Trophoblast cell (in vitro differentiated cells and primary cell): ENCODE measurements at regions not wholly inside any gene's neighbourhood (a gene's known extent, or its start where the extent isn't known, plus 50 kb on each side); places are given as distances from the start of the nearest gene placed in this dataset.

ENCODE experiments used
- DNase-seq, 2 donors: peaks; one replicate each; pipeline ENCODE4 v3.0.0-alpha.2; 2016
- H2AFZ ChIP-seq: 2 replicates; pipeline ENCODE4 v1.6.1; 2013; ENCODE audit warnings: low read length, moderate library complexity, mild to moderate bottlenecking; ENCODE audit not compliant: insufficient read depth, poor library complexity
- H2AK5ac ChIP-seq: 2 replicates; pipeline ENCODE4 v1.6.1; 2013; ENCODE audit warnings: mild to moderate bottlenecking, low read length
- H2BK120ac ChIP-seq: 2 replicates; pipeline ENCODE4 v1.6.1; 2013; ENCODE audit warnings: low read length, mild to moderate bottlenecking, moderate library complexity; ENCODE audit not compliant: insufficient read depth, poor library complexity
- H2BK12ac ChIP-seq: 2 replicates; pipeline ENCODE4 v1.6.1; 2013; ENCODE audit warnings: mild to moderate bottlenecking, low read length, moderate library complexity
- H2BK5ac ChIP-seq: 2 replicates; pipeline ENCODE4 v1.6.1; 2013; ENCODE audit warnings: low read length, low read depth, moderate library complexity, mild to moderate bottlenecking; ENCODE audit not compliant: poor library complexity
- H3K14ac ChIP-seq: 2 replicates; pipeline ENCODE4 v1.6.1; 2013; ENCODE audit warnings: mild to moderate bottlenecking, low read length
- H3K18ac ChIP-seq: 2 replicates; pipeline ENCODE4 v1.6.1; 2013; ENCODE audit warnings: mild to moderate bottlenecking, low read length
- H3K23ac ChIP-seq: 2 replicates; pipeline ENCODE4 v1.6.1; 2013; ENCODE audit warnings: low read length
- H3K27ac ChIP-seq: 2 replicates; pipeline ENCODE4 v1.5.1; 2013; ENCODE audit warnings: low read depth, mild to moderate bottlenecking, inconsistent platforms, low read length, moderate library complexity
- H3K27me3 ChIP-seq: 2 replicates; pipeline ENCODE4 v1.6.1; 2013; ENCODE audit warnings: inconsistent platforms, mild to moderate bottlenecking, low read length, moderate library complexity; ENCODE audit not compliant: insufficient read depth
- H3K36me3 ChIP-seq, 2 experiments: 1 replicate in 1 of 2; 2 replicates in 1 of 2; pipeline ENCODE4 v1.6.1; 2013; ENCODE audit warnings: low read length in 2 of 2, mild to moderate bottlenecking in 2 of 2, moderate library complexity in 1 of 2; ENCODE audit not compliant: insufficient read depth in 2 of 2, control insufficient read depth in 1 of 2
- H3K4ac ChIP-seq: 2 replicates; pipeline ENCODE4 v1.6.1; 2013; ENCODE audit warnings: low read depth, mild to moderate bottlenecking, low read length, moderate library complexity
- H3K4me1 ChIP-seq, 2 experiments: 1 replicate in 1 of 2; 2 replicates in 1 of 2; pipeline ENCODE4 v1.6.1; 2013; ENCODE audit warnings: low read length in 2 of 2, mild to moderate bottlenecking in 2 of 2, moderate library complexity in 1 of 2; ENCODE audit not compliant: insufficient read depth in 2 of 2, control insufficient read depth in 1 of 2
- H3K4me2 ChIP-seq: 2 replicates; pipeline ENCODE4 v1.6.1; 2013; ENCODE audit warnings: inconsistent platforms, mild to moderate bottlenecking, low read length, moderate library complexity
- H3K4me3 ChIP-seq: 2 replicates; pipeline ENCODE4 v1.5.1; 2013; ENCODE audit warnings: mild to moderate bottlenecking, low read depth, low read length, inconsistent platforms
- H3K79me1 ChIP-seq: one replicate; pipeline ENCODE4 v1.6.1; 2013; ENCODE audit warnings: low read length
- H3K79me2 ChIP-seq: 2 replicates; pipeline ENCODE4 v1.6.1; 2013; ENCODE audit warnings: low read length, mild to moderate bottlenecking; ENCODE audit not compliant: control insufficient read depth, insufficient read depth, poor library complexity
- H3K9ac ChIP-seq: 2 replicates; pipeline ENCODE4 v1.6.1; 2013; ENCODE audit warnings: mild to moderate bottlenecking, low read length
- H3K9me3 ChIP-seq: 2 replicates; pipeline ENCODE4 v1.6.1; 2013; ENCODE audit warnings: low read depth, mild to moderate bottlenecking, control low read depth, inconsistent platforms, low read length; ENCODE audit not compliant: insufficient read depth
- H4K12ac ChIP-seq: 2 replicates; pipeline ENCODE4 v1.6.1; 2013; ENCODE audit warnings: low read depth, mild to moderate bottlenecking, low read length, moderate library complexity
- H4K8ac ChIP-seq: 2 replicates; pipeline ENCODE4 v1.6.1; 2013; ENCODE audit warnings: low read depth, mild to moderate bottlenecking, low read length, moderate library complexity
- H4K91ac ChIP-seq: one replicate; pipeline ENCODE4 v1.6.1; 2013; ENCODE audit warnings: low read depth, mild to moderate bottlenecking, low read length, moderate library complexity
- WGBS: extraction: QIAGEN DNeasy Blood & Tissue Kit; methylation state at CpG from one replicate; pipeline ENCODE4 v1.1.7; 2013; ENCODE audit warnings: missing lambda C conversion rate; ENCODE audit not compliant: insufficient read length, insufficient coverage; ENCODE audit errors: extremely low coverage; 5-methylcytosine and 5-hydroxymethylcytosine counted together

- Histone ChIP-seq H3K79me1 (no peaks in the 10 kb centered on the region), H2BK5ac (no peak overlapping the region), H2BK12ac (no peak overlapping the region), H4K12ac (no peak overlapping the region), H3K4me1 (no peaks in the 10 kb centered on the region), H3K4ac (no peak overlapping the region), H2AFZ (no peak overlapping the region), H2BK120ac (no peak overlapping the region), H3K9me3 (no peaks in the 10 kb centered on the region), H3K14ac (no peak overlapping the region), H3K27ac (no peak overlapping the region), H3K27me3 (no peaks in the 10 kb centered on the region), H3K9ac (no peak overlapping the region), H4K8ac (no peak overlapping the region), H3K79me2 (no peaks in the 10 kb centered on the region), H3K18ac (no peak overlapping the region), H3K4me2 (no peak overlapping the region), H2AK5ac (no peak overlapping the region), H4K91ac (no peak overlapping the region), H3K36me3 (no peaks in the 10 kb centered on the region), H3K4me3 (no peak overlapping the region), H3K23ac (no peak overlapping the region)
- DNase-seq = no peak
- no CpG with 5 or more reads among the region's 2 CpGs for WGBS
These were observed 92.8 kb downstream of the LYPLAL1 start for GRCh38 chr1:219266524-219266923.

- no peaks in the 10 kb centered on the region for H3K9me3 ChIP-seq
- H3K27me3 ChIP-seq = no peaks in the 10 kb centered on the region
- H3K36me3 ChIP-seq = no peaks in the 10 kb centered on the region
- no peak overlapping the region for H4K12ac ChIP-seq
- no peak overlapping the region for H2AK5ac ChIP-seq
- no peak overlapping the region for H3K4me3 ChIP-seq
- H4K8ac ChIP-seq = no peak overlapping the region
- no peak overlapping the region for H3K23ac ChIP-seq
- no peak overlapping the region for H2BK5ac ChIP-seq
- no peak overlapping the region for H2BK12ac ChIP-seq
- no peak overlapping the region for H4K91ac ChIP-seq
- H3K4me1 ChIP-seq = no peaks in the 10 kb centered on the region
- no peak overlapping the region for H3K9ac ChIP-seq
- H3K27ac ChIP-seq = no peak overlapping the region
- no peak overlapping the region for H3K4me2 ChIP-seq
- H3K4ac ChIP-seq = no peak overlapping the region
- no peak for DNase-seq
- H3K18ac ChIP-seq = no peak overlapping the region
- H2BK120ac ChIP-seq = no peak overlapping the region
- whole genome bisulfite sequencing = no CpG with 5 or more reads among the region's 2 CpGs
- H3K79me1 ChIP-seq = no peaks in the 10 kb centered on the region
- no peak overlapping the region for H3K14ac ChIP-seq
- H3K79me2 ChIP-seq = no peaks in the 10 kb centered on the region
- H2AFZ ChIP-seq = no peak overlapping the region
These were observed 91.4 kb downstream of the LYPLAL1 start for GRCh38 chr1:219265026-219265515.

DNA sequence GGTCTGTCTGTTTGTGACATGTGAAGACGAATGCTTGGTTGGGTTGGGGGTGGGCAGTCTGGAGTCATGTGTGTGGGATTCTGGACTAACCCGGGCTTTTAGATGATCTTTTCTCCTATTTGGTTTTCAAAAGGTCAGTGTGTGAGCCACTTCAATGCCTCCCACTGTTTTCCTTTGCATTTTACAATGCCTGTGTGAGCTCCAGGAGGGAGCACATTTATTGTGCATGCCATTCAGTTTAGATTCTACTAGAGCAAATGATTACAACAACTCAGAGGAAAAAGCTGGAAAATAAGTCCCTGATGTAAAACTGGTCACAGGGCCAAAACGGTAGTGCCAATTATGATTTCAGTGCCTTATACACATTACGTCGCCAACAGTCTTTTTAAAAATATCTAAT lies 90.9 kb downstream of the LYPLAL1 start:
- H2BK12ac ChIP-seq = no peak overlapping the region
- no peak overlapping the region for H3K14ac ChIP-seq
- no peak overlapping the region for H3K18ac ChIP-seq
- H3K4ac ChIP-seq = no peak overlapping the region
- no peak overlapping the region for H3K4me3 ChIP-seq
- no peak overlapping the region for H2AFZ ChIP-seq
- no peaks in the 10 kb centered on the region for H3K4me1 ChIP-seq
- no CpG with 5 or more reads among the region's 5 CpGs for WGBS
- H3K4me2 ChIP-seq = no peak overlapping the region
- DNase-seq = no peak
- H3K9ac ChIP-seq = no peak overlapping the region
- no peaks in the 10 kb centered on the region for H3K27me3 ChIP-seq
- no peak overlapping the region for H2AK5ac ChIP-seq
- H3K79me1 ChIP-seq = no peaks in the 10 kb centered on the region
- no peak overlapping the region for H2BK120ac ChIP-seq
- H3K27ac ChIP-seq = no peak overlapping the region
- H4K8ac ChIP-seq = no peak overlapping the region
- no peaks in the 10 kb centered on the region for H3K36me3 ChIP-seq
- H4K91ac ChIP-seq = no peak overlapping the region
- H4K12ac ChIP-seq = no peak overlapping the region
- no peaks in the 10 kb centered on the region for H3K79me2 ChIP-seq
- no peak overlapping the region for H3K23ac ChIP-seq
- no peaks in the 10 kb centered on the region for H3K9me3 ChIP-seq
- no peak overlapping the region for H2BK5ac ChIP-seq
